ENCODE measurements at regions not wholly inside any gene's neighbourhood (a gene's known extent, or its start where the extent isn't known, plus 50 kb on each side); places are given as distances from the start of the nearest gene placed in this dataset.

- no peak overlapping the region for H3K27ac Mint-ChIP-seq
- no peaks in the 10 kb centered on the region for H3K9me3 Mint-ChIP-seq
- no peaks in the 10 kb centered on the region for H3K36me3 Mint-ChIP-seq
- no peak overlapping the region for H3K4me3 Mint-ChIP-seq
- no peaks in the 10 kb centered on the region for H3K4me1 Mint-ChIP-seq
- no peak for DNase-seq
- H3K27me3 Mint-ChIP-seq = no peaks in the 10 kb centered on the region
Observed at GRCh38 chr16:86138121-86139085, 239.4 kb downstream of the IRF8 start.

DNA sequence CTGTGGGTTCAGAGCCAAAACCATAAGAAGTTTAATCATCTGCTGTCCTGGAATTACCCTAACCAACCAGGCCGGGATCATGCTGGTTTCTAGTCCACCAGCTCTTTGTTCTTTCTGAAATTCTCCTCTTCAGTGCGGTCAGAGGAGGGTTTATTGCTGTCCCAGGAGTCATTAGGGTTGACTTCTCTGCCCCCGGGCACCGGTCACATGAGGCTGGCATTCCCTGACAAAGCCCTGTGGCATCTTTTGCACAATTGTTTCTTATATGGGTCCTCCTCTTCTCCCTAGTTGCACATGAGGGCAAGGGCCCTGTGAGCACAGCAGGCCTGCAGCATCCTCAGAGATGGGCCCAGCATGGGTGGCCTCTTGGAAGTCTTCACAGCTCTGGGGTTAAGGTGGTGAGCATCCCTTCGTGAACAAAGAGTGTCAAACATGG is 243.9 kb downstream of the IRF8 start:
- no peaks in the 10 kb centered on the region for H3K36me3 Mint-ChIP-seq
- no peaks in the 10 kb centered on the region for H3K4me1 Mint-ChIP-seq
- H3K4me3 Mint-ChIP-seq = no peak overlapping the region
- H3K27ac Mint-ChIP-seq = no peak overlapping the region
- DNase-seq = no peak
- H3K27me3 Mint-ChIP-seq = peaks cover 8% of the 10 kb centered on the region
- H3K9me3 Mint-ChIP-seq = no peaks in the 10 kb centered on the region

DNA sequence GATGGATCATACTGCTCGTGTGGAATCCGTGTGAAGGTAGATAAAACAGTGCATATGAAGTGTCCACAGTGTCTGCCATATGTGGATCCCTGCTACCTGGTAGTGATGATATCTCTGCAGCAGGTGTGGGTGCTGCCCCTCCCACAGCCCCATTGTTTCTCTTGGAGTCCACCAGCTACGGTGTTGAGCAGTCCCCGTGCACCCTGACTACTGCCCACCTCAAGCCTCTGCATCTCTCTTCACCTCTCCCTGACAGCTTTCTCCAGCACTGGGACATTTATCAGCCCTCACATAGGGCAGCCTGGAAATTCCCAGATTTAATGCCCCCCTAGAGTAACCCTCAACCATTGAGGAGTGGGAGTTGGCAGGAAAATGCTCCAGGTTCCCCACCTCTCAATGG is 244.7 kb downstream of the IRF8 start:
- Mint-ChIP-seq H3K36me3 (no peaks in the 10 kb centered on the region), H3K4me3 (no peak overlapping the region), H3K27me3 (peaks cover 9% of the 10 kb centered on the region), H3K27ac (no peak overlapping the region), H3K4me1 (no peaks in the 10 kb centered on the region), H3K9me3 (no peaks in the 10 kb centered on the region)
- DNase-seq = no peak

DNA sequence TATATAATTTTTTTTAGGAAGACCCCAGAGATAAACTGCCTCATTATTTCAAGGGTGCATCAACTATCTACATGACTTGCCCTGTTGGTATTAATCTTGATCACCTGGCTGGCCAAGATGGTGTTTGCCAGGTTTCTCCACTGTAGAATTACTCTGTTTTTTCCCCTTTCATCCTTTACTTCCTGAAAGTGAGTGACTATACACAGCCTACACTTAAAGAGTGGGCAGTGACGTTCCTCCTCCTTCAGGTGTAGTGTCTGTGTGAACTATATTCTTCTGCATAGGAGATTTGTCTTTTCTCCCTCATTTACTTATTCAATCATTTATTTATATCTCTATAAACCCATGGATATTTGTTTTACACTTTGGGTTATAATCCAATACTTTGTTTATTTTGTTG is 246.7 kb downstream of the IRF8 start:
- Mint-ChIP-seq H3K27me3 (peaks cover 9% of the 10 kb centered on the region), H3K27ac (no peak overlapping the region), H3K9me3 (no peaks in the 10 kb centered on the region), H3K4me3 (no peak overlapping the region), H3K36me3 (no peaks in the 10 kb centered on the region), H3K4me1 (no peaks in the 10 kb centered on the region)
- DNase-seq = no peak

- Mint-ChIP-seq H3K27ac (no peak overlapping the region), H3K4me3 (no peak overlapping the region), H3K9me3 (no peaks in the 10 kb centered on the region), H3K36me3 (no peaks in the 10 kb centered on the region), H3K27me3 (peaks cover 22% of the 10 kb centered on the region), H3K4me1 (no peaks in the 10 kb centered on the region)
- no peak for DNase-seq
Observed at GRCh38 chr16:86150641-86151238, 251.8 kb downstream of the IRF8 start.

- peaks cover 17% of the 10 kb centered on the region for H3K27me3 Mint-ChIP-seq
- no peaks in the 10 kb centered on the region for H3K4me1 Mint-ChIP-seq
- H3K9me3 Mint-ChIP-seq = no peaks in the 10 kb centered on the region
- H3K27ac Mint-ChIP-seq = no peak overlapping the region
- H3K4me3 Mint-ChIP-seq = no peak overlapping the region
- DNase-seq = no peak
- H3K36me3 Mint-ChIP-seq = no peaks in the 10 kb centered on the region
Observed at GRCh38 chr16:86151239-86151851, 252.4 kb downstream of the IRF8 start.

DNA sequence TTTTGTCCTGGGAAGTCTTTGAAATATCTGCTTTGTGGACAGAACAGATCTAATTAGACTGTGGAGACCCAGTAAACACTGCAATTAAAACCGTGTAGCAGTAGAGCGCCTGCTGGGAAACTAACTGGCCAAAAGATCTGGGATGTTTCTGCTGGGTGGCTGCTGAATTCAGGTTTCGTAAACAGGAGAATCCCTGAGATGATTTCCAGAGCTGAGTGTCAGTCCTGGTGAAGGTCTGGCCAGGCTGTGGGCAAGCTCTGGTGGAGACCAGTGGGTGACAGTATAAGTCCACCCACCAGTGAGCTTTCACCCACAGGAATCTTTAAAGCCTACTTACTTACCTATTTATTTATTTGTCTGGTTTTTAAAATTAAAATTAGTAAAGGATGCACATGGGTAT is 257.2 kb downstream of the IRF8 start:
- H3K27ac Mint-ChIP-seq = no peak overlapping the region
- H3K27me3 Mint-ChIP-seq = peaks cover 21% of the 10 kb centered on the region
- DNase-seq = no peak
- peaks cover 9% of the 10 kb centered on the region for H3K36me3 Mint-ChIP-seq
- peaks cover 3% of the 10 kb centered on the region for H3K4me1 Mint-ChIP-seq
- H3K9me3 Mint-ChIP-seq = peaks cover 7% of the 10 kb centered on the region
- H3K4me3 Mint-ChIP-seq = no peak overlapping the region

DNA sequence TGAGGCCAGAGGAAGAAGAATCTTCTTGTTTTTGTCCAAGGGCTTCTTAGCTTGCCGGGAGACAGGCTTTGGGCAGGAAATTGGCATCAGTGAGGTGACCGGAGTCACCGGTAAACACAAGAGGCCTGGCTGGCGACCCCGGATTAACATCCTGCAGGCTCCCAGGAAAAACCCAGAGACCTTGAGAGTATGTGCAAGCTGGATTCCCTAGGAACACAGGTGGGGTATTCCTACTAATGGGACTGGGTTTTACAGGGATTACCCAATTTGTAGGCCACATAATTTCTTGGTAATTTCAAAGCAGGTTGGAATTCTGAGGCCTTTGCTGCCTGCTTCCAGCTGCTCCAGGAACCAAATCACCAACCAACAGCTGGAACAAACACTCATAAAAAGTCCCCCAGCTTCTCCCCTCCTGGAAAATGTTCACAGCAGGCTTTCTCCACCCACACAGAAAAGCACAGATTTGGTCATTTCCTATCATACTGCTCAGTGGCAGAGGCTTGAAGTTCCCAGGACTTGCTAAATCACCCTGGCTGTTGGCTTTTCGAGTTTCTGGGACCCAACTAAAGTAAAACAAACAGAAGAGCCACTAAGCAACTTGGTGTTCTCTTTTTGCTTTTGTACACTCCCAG is 258.8 kb downstream of the IRF8 start:
- peaks cover 9% of the 10 kb centered on the region for H3K36me3 Mint-ChIP-seq
- DNase-seq = no peak
- no peak overlapping the region for H3K4me3 Mint-ChIP-seq
- peaks cover 3% of the 10 kb centered on the region for H3K4me1 Mint-ChIP-seq
- H3K9me3 Mint-ChIP-seq = peaks cover 7% of the 10 kb centered on the region
- H3K27me3 Mint-ChIP-seq = peaks cover 17% of the 10 kb centered on the region
- H3K27ac Mint-ChIP-seq = no peak overlapping the region

DNA sequence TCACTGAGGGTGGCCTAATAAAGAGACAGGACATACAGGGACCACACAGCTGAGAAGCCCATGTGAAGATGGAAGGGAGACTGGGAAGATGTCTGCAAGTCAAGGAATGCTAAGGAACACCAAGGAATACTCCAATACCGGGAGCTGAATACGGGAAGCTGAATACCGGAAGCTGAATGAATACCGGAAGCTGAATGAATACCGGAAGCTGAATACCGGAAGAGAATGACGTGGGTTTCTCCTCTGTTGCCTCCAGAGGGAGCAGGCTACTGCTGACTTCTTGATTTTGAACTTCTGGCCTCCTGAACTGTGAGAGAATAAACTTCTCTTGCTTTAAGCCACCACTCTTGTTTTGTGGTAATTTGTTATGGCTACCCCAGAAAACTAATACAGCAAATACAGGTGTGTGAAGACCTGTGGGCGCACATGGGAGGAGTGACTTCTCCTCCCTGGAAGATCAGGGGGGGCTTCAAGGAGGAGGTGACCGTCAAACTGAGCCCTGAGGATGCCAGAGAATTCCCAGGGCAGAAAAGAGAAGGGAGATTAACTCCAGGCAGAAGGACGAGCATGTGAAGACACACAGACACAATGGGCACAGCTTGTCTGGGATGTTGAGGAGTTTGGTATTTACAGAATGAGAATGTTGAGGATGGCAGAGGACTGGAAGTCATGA is 259.9 kb downstream of the IRF8 start:
- peaks cover 3% of the 10 kb centered on the region for H3K4me1 Mint-ChIP-seq

DNA sequence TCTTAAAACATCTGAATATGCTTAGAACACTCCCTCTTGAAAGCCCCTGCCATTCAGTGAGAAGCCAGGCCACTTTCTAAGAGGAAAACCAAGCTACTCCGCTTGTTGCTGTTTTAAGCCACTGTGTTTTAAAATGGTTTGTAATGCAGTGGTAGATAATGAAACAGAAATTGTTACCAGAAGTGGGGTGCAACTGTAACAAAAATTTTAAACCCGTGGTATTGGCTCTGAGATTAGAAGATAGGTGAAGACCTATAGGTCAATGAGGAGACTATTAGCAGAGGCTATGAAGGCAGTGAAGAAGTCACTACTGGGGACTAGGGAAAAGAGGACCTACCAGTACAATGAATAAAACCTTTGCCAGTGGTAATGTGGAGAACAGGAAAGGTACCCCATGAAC is 266.5 kb downstream of the IRF8 start:
- H3K27ac Mint-ChIP-seq = no peak overlapping the region
- no peak for DNase-seq
- H3K4me1 Mint-ChIP-seq = no peaks in the 10 kb centered on the region
- H3K9me3 Mint-ChIP-seq = peaks cover 10% of the 10 kb centered on the region
- peaks cover 14% of the 10 kb centered on the region for H3K27me3 Mint-ChIP-seq
- H3K4me3 Mint-ChIP-seq = no peak overlapping the region
- no peaks in the 10 kb centered on the region for H3K36me3 Mint-ChIP-seq

More for the DNA sequence above, 259.9 kb downstream of the IRF8 start:
- H3K36me3 Mint-ChIP-seq = peaks cover 9% of the 10 kb centered on the region
- DNase-seq = no peak
- no peak overlapping the region for H3K4me3 Mint-ChIP-seq
- no peak overlapping the region for H3K27ac Mint-ChIP-seq
- H3K27me3 Mint-ChIP-seq = peaks cover 20% of the 10 kb centered on the region
- H3K9me3 Mint-ChIP-seq = peaks cover 7% of the 10 kb centered on the region

DNA sequence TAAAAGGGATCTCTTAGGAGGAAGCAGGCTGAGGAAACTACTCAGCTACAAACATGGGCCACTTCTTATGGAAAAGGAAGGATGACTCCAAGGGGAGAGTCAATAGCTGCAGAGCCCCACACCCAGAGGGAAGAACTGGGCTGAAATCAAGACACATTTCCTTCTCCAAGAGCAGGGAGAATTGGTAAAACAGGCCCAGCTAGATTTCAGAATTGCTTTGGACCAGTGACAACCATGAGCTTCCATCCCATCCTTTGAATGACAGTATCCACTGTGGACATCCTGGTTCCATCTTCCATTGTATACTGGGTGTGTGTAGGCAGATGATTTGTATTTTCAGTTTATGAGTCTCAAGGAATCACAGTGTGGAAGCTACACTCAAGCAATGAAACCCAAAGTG is 267.5 kb downstream of the IRF8 start:
- no peak overlapping the region for H3K27ac Mint-ChIP-seq
- H3K4me3 Mint-ChIP-seq = no peak overlapping the region
- peaks cover 14% of the 10 kb centered on the region for H3K27me3 Mint-ChIP-seq
- H3K36me3 Mint-ChIP-seq = no peaks in the 10 kb centered on the region
- no peak for DNase-seq
- H3K4me1 Mint-ChIP-seq = no peaks in the 10 kb centered on the region
- peaks cover 10% of the 10 kb centered on the region for H3K9me3 Mint-ChIP-seq

DNA sequence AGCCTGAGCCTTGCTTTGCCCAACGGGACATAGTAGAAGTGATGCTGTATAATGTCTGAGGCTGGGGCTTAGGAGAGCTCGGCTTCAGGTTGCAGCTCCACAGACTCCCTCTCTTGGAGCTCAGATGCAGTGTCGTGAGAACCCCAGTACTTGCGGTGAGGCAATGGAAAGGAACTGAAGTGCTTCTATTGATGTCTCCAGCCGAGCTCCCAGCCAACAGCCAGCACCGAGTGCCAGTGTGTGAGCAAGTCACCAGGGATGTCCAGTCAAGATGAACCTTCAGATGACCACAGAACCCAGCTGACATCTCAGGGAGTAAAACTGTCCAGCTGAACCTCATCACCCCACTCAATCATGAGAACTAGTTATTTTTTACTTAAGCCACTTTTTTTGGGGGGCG is 268.1 kb downstream of the IRF8 start:
- Mint-ChIP-seq H3K4me3 (no peak overlapping the region), H3K27me3 (peaks cover 14% of the 10 kb centered on the region), H3K9me3 (peaks cover 10% of the 10 kb centered on the region), H3K36me3 (no peaks in the 10 kb centered on the region), H3K4me1 (no peaks in the 10 kb centered on the region), H3K27ac (no peak overlapping the region)
- DNase-seq = no peak

- Mint-ChIP-seq H3K27ac (no peak overlapping the region), H3K9me3 (peaks cover 7% of the 10 kb centered on the region), H3K4me1 (no peaks in the 10 kb centered on the region), H3K27me3 (peaks cover 22% of the 10 kb centered on the region), H3K4me3 (no peak overlapping the region), H3K36me3 (no peaks in the 10 kb centered on the region)
- no peak for DNase-seq
Observed at GRCh38 chr16:86170720-86171119, 271.8 kb downstream of the IRF8 start.

GRCh38 chr16:86171329-86171728 is 272.4 kb downstream of the IRF8 start:
- Mint-ChIP-seq H3K4me3 (no peak overlapping the region), H3K27me3 (peaks cover 22% of the 10 kb centered on the region), H3K27ac (no peak overlapping the region), H3K36me3 (no peaks in the 10 kb centered on the region), H3K4me1 (no peaks in the 10 kb centered on the region), H3K9me3 (peaks cover 3% of the 10 kb centered on the region)
- no peak for DNase-seq

DNA sequence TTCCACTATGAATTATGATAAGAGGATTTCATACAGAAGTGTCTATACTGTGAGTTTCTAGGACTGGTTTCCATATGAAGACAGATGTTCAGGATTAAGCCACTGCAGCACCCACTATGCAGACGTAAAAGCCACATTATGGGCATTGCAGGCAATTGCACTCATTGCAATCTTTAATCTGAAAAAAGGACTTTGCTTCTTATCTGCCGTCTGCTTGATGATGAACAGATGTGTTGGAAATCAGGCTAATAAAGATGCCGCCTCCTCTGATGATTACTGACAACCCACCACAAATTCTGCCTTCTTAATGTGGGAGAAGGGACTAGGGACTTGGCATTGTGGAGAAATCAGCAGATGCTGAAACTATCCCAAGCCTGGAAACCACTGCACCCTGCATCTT is 276.9 kb downstream of the IRF8 start:
- Mint-ChIP-seq H3K27me3 (peaks cover 21% of the 10 kb centered on the region), H3K9me3 (peaks cover 1% of the 10 kb centered on the region), H3K36me3 (no peaks in the 10 kb centered on the region), H3K4me1 (no peaks in the 10 kb centered on the region), H3K27ac (no peak overlapping the region), H3K4me3 (no peak overlapping the region)
- no peak for DNase-seq
